Hematopoietic multipotent progenitor cell treated with erythropoietin and hydrocortisone succinate and interleukin-3 and kit ligand, for 8 days (in vitro differentiated cells): ENCODE measurements at regions not wholly inside any gene's neighbourhood (a gene's known extent, or its start where the extent isn't known, plus 50 kb on each side); places are given as distances from the start of the nearest gene placed in this dataset.

Experiments used
- DNase-seq: peaks from one replicate; pipeline ENCODE4 v3.0.0-alpha.2; 2015

- DNase-seq: peak; percentile 2
Observed at GRCh38 chr14:85444635-85445034, 85.3 kb upstream of the FLRT2 start.

- DNase-seq: no peak
Observed at GRCh38 chr14:85445151-85445795, 84.7 kb upstream of the FLRT2 start.

GRCh38 chr14:85447883-85448282, 82.1 kb upstream of the FLRT2 start:
- no peak for DNase-seq

GRCh38 chr14:85451421-85451820, 78.5 kb upstream of the FLRT2 start:
- DNase-seq: no peak

- no peak for DNase-seq
Observed at GRCh38 chr14:85453401-85454225, 76.3 kb upstream of the FLRT2 start.

GRCh38 chr14:85454226-85454813, 75.6 kb upstream of the FLRT2 start:
- no peak for DNase-seq

- no peak for DNase-seq
Observed at GRCh38 chr14:85459361-85460000, 70.5 kb upstream of the FLRT2 start.

GRCh38 chr14:85461432-85462133, 68.4 kb upstream of the FLRT2 start:
- no peak for DNase-seq

GRCh38 chr14:85463512-85463911, 66.4 kb upstream of the FLRT2 start:
- DNase-seq: no peak

GRCh38 chr14:85464135-85464895, 65.6 kb upstream of the FLRT2 start:
- DNase-seq: no peak

GRCh38 chr14:85466678-85467077, 63.3 kb upstream of the FLRT2 start:
- DNase-seq: no peak

- no peak for DNase-seq
Observed at GRCh38 chr14:85468816-85469215, 61.1 kb upstream of the FLRT2 start.

GRCh38 chr14:85471156-85471555, 58.8 kb upstream of the FLRT2 start:
- no peak for DNase-seq

- DNase-seq: no peak
Observed at GRCh38 chr14:85471744-85472143, 58.2 kb upstream of the FLRT2 start.

GRCh38 chr14:85474431-85474830, 55.5 kb upstream of the FLRT2 start:
- DNase-seq: no peak

GRCh38 chr14:85475113-85475512, 54.8 kb upstream of the FLRT2 start:
- no peak for DNase-seq

- no peak for DNase-seq
Observed at GRCh38 chr14:85479306-85479705, 50.6 kb upstream of the FLRT2 start.

- DNase-seq: no peak
Observed at GRCh38 chr14:85479771-85480170, 50.2 kb upstream of the FLRT2 start.
